ENCODE measurements at regions not wholly inside any gene's neighbourhood (a gene's known extent, or its start where the extent isn't known, plus 50 kb on each side); places are given as distances from the start of the nearest gene placed in this dataset.

- TF ChIP-seq CTCF (IDR thresholded peaks at IDR 0.05; ENCODE audit: low read depth, low read length) (peak; percentile 13), POLR2A (IDR thresholded peaks at IDR 0.05; ENCODE audit: extremely low read depth, insufficient read length) (no peak)
These were observed 129.7 kb downstream of the SAMD9 start for GRCh38 chr7:92988051-92988450.
